Spleen (tissue), 11 donors: ENCODE measurements at regions not wholly inside any gene's neighbourhood (a gene's known extent, or its start where the extent isn't known, plus 50 kb on each side); places are given as distances from the start of the nearest gene placed in this dataset.

Source experiments
- DNase-seq: peaks from one replicate; pipeline ENCODE4 v3.0.0-alpha.2; 2020
- H3K27ac ChIP-seq, 8 donors: fragments of 200-600 bp; sonication (generic) in 7 of 8; 1 replicate in 4 of 8; 2 replicates in 4 of 8; pipeline versions ENCODE4 v1.5.0 to v1.8.0; 2016 to 2021; ENCODE audit warnings: inconsistent platforms in 4 of 8, mild to moderate bottlenecking in 4 of 8, moderate library complexity in 1 of 8
- H3K27me3 ChIP-seq, 7 donors: fragments of 200-600 bp; sonication (generic) in 6 of 7; replicated peaks in 1 of 7; 1 replicate in 4 of 7; 2 replicates in 3 of 7; pipeline versions ENCODE4 v1.5.0 to v1.8.0; 2016 to 2021; ENCODE audit warnings: inconsistent platforms in 3 of 7, mild to moderate bottlenecking in 1 of 7
- H3K36me3 ChIP-seq, 6 donors: fragments of 200-600 bp; sonication (generic) in 5 of 6; 1 replicate in 4 of 6; 2 replicates in 2 of 6; pipeline versions ENCODE4 v1.5.0 to v1.8.0; 2016 to 2021; ENCODE audit warnings: inconsistent platforms in 2 of 6
- H3K4me1 ChIP-seq, 6 donors: fragments of 200-600 bp; sonication (generic) in 5 of 6; 1 replicate in 3 of 6; 2 replicates in 3 of 6; pipeline versions ENCODE4 v1.5.0 to v1.8.0; 2016 to 2021; ENCODE audit warnings: inconsistent platforms in 3 of 6
- H3K4me3 ChIP-seq, 8 donors: fragments of 200-600 bp; sonication (generic) in 7 of 8; 1 replicate in 4 of 8; 2 replicates in 4 of 8; pipeline versions ENCODE4 v1.5.0 to v1.8.0; 2016 to 2021; ENCODE audit warnings: inconsistent platforms in 4 of 8, mild to moderate bottlenecking in 4 of 8, moderate library complexity in 2 of 8
- H3K9me3 ChIP-seq, 8 donors: fragments of 200-600 bp; sonication (generic) in 7 of 8; 1 replicate in 4 of 8; 2 replicates in 4 of 8; pipeline versions ENCODE4 v1.5.0 to v1.8.0; 2016 to 2021; ENCODE audit warnings: inconsistent platforms in 4 of 8
- CTCF ChIP-seq, 11 experiments: fragments of 200-600 bp in 7 of 11; fragments of 450-650 bp in 4 of 11; sonication (generic) in 4 of 11; IDR thresholded peaks in 8 of 11; conservative IDR thresholded peaks in 3 of 11; 1 replicate in 7 of 11; 2 replicates in 4 of 11; pipeline versions ENCODE4 v1.4.0 to v1.8.0; 2016 to 2021; ENCODE audit warnings: antibody characterized with exemption in 11 of 11, inconsistent platforms in 4 of 11, mild to moderate bottlenecking in 1 of 11
- POLR2A ChIP-seq, 3 donors: fragments of 450-650 bp; IDR thresholded peaks; one replicate each; pipeline ENCODE4 v1.5.1; 2017; ENCODE audit warnings: antibody characterized with exemption in 3 of 3, mild to moderate bottlenecking in 1 of 3
- POLR2AphosphoS5 ChIP-seq, 3 donors: sonication (generic); formaldehyde crosslinking; IDR thresholded peaks; one replicate each; pipeline ENCODE4 v1.5.1; 2017; ENCODE audit warnings: antibody characterized with exemption in 3 of 3
- WGBS, 5 donors: extraction: QIAGEN DNeasy Blood & Tissue Kit in 3 of 5; methylation state at CpG; one replicate each; pipeline versions ENCODE4 v1.1.5 to v1.1.7; 2013 to 2018; 5-methylcytosine and 5-hydroxymethylcytosine counted together
- intact Hi-C: fragments of 100-400 bp; cut with DNase I; formaldehyde crosslinking; loops from one replicate; pipeline ENCODE4 v1.15.0; 2023; ENCODE audit warnings: low total_unique reads
- donor health status: healthy with polysubstance abuse.
- donor health status: DM: no; HTN: no; CAD: no; lungs with moderate emphysema.
- donor health status: DM: no; HTN: no; CAD: no.
- donor health status: Bipolar disorder and iron deficiency.
- donor health status: healthy.
- donor health status: DM: no; HTN: no; CAD: no.
- donor health status: DM: yes; HTN: yes; CAD: no.

- WGBS, 5 donors, result 48 to 53% (median 52%) methylated on average over 6 of the region's 6 CpGs
- H3K36me3 ChIP-seq, result peaks cover 0 to 7% (median 0%) of the 10 kb centered on the region in 6 donors
- no peak overlapping the region for H3K27ac ChIP-seq
- intact Hi-C loops, result no loop called here
- H3K4me3 ChIP-seq, result no peak overlapping the region
- no peak for TF ChIP-seq POLR2A (IDR thresholded peaks at IDR 0.05)
- TF ChIP-seq CTCF (IDR thresholded peaks at IDR 0.05 in 8 of 11, conservative IDR thresholded peaks at IDR 0.05 in 3 of 11), result no peak
- no peak for TF ChIP-seq POLR2AphosphoS5 (IDR thresholded peaks at IDR 0.05)
- no peak for DNase-seq
- peaks cover 0 to 5% (median 0%) of the 10 kb centered on the region in 6 donors for H3K4me1 ChIP-seq
- H3K27me3 ChIP-seq, result no peaks in the 10 kb centered on the region
- peaks cover 0 to 21% (median 13%) of the 10 kb centered on the region in 8 donors for H3K9me3 ChIP-seq
Measured at GRCh38 chr2:111219285-111219684, 98.6 kb downstream of the BCL2L11 start.

- Histone ChIP-seq H3K4me1 (peaks cover 0 to 5% (median 0%) of the 10 kb centered on the region in 6 donors), H3K4me3 (no peak overlapping the region), H3K27me3 (no peaks in the 10 kb centered on the region), H3K36me3 (peaks cover 0 to 7% (median 0%) of the 10 kb centered on the region in 6 donors), H3K9me3 (peaks cover 0 to 14% (median 7%) of the 10 kb centered on the region in 8 donors), H3K27ac (no peak overlapping the region)
- intact Hi-C loops, result no loop called here
- 80 to 91% (median 83%) methylated on average over 5 of the region's 5 CpGs for WGBS, 5 donors
- no peak for DNase-seq
- TF ChIP-seq CTCF (IDR thresholded peaks at IDR 0.05 in 8 of 11, conservative IDR thresholded peaks at IDR 0.05 in 3 of 11) (no peak), POLR2A (IDR thresholded peaks at IDR 0.05) (no peak), POLR2AphosphoS5 (IDR thresholded peaks at IDR 0.05) (no peak)
Measured at GRCh38 chr2:111219734-111220505, 99.2 kb downstream of the BCL2L11 start.

GRCh38 chr2:111220962-111221361, 100.2 kb downstream of the BCL2L11 start:
- Histone ChIP-seq H3K27ac (no peak overlapping the region), H3K9me3 (peaks cover 0 to 10% (median 3%) of the 10 kb centered on the region in 8 donors), H3K27me3 (peaks cover 0 to 7% (median 0%) of the 10 kb centered on the region in 7 donors), H3K36me3 (peaks cover 0 to 7% (median 0%) of the 10 kb centered on the region in 6 donors), H3K4me1 (peaks cover 0 to 5% (median 0%) of the 10 kb centered on the region in 6 donors), H3K4me3 (no peak overlapping the region)
- DNase-seq, result no peak
- no peak for TF ChIP-seq CTCF (IDR thresholded peaks at IDR 0.05 in 8 of 11, conservative IDR thresholded peaks at IDR 0.05 in 3 of 11)
- 98 to 100% (median 100%) methylated on average over 1 of the region's 1 CpG for WGBS, 5 donors
- intact Hi-C loops, result no loop called here

GRCh38 chr2:111221701-111222100, 101.0 kb downstream of the BCL2L11 start:
- no peak overlapping the region for H3K4me3 ChIP-seq
- DNase-seq, result no peak
- H3K36me3 ChIP-seq, result peaks cover 0 to 7% (median 0%) of the 10 kb centered on the region in 6 donors
- peaks cover 0 to 8% (median 2%) of the 10 kb centered on the region in 8 donors for H3K9me3 ChIP-seq
- no peak for TF ChIP-seq CTCF (IDR thresholded peaks at IDR 0.05 in 8 of 11, conservative IDR thresholded peaks at IDR 0.05 in 3 of 11)
- no peak for TF ChIP-seq POLR2A (IDR thresholded peaks at IDR 0.05)
- no peak for TF ChIP-seq POLR2AphosphoS5 (IDR thresholded peaks at IDR 0.05)
- no peak overlapping the region for H3K27ac ChIP-seq
- peaks cover 0 to 7% (median 0%) of the 10 kb centered on the region in 7 donors for H3K27me3 ChIP-seq
- intact Hi-C loops, result no loop called here
- WGBS, 5 donors, result 60 to 79% (median 63%) methylated on average over 3 of the region's 3 CpGs
- H3K4me1 ChIP-seq, result peaks cover 0 to 6% (median 0%) of the 10 kb centered on the region in 6 donors
